Osteocyte (in vitro differentiated cells): ENCODE measurements at regions not wholly inside any gene's neighbourhood (a gene's known extent, or its start where the extent isn't known, plus 50 kb on each side); places are given as distances from the start of the nearest gene placed in this dataset.

Source experiments
- DNase-seq: peaks from one replicate; pipeline ENCODE4 v3.0.0; 2021; ENCODE audit warnings: mixed read lengths; ENCODE audit not compliant: unreplicated experiment; ENCODE audit errors: extremely low spot score
- H3K27ac Mint-ChIP-seq: one replicate; pipeline ENCODE4 v1.8.0; 2021; ENCODE audit warnings: mild to moderate bottlenecking, mixed read lengths; ENCODE audit not compliant: unreplicated experiment
- H3K27me3 Mint-ChIP-seq: one replicate; pipeline ENCODE4 v1.8.0; 2021; ENCODE audit warnings: mixed read lengths; ENCODE audit not compliant: unreplicated experiment
- H3K36me3 Mint-ChIP-seq: one replicate; pipeline ENCODE4 v1.8.0; 2021; ENCODE audit warnings: mixed read lengths; ENCODE audit not compliant: unreplicated experiment
- H3K4me1 Mint-ChIP-seq: one replicate; pipeline ENCODE4 v1.8.0; 2021; ENCODE audit warnings: mixed read lengths; ENCODE audit not compliant: unreplicated experiment
- H3K4me3 Mint-ChIP-seq: one replicate; pipeline ENCODE4 v1.8.0; 2021; ENCODE audit warnings: mild to moderate bottlenecking, moderate library complexity, mixed read lengths; ENCODE audit not compliant: unreplicated experiment
- H3K9me3 Mint-ChIP-seq: one replicate; pipeline ENCODE4 v1.8.0; 2021; ENCODE audit warnings: mixed read lengths; ENCODE audit not compliant: unreplicated experiment
- CTCF ChIP-seq: fragments of 200-600 bp; sonication (generic); IDR thresholded peaks from 2 replicates; pipeline ENCODE4 v1.5.0; 2021; ENCODE audit warnings: antibody characterized with exemption, mild to moderate bottlenecking, moderate library complexity

- TF ChIP-seq CTCF = no peak
- H3K4me3 Mint-ChIP-seq = no peak overlapping the region
- no peak overlapping the region for H3K27ac Mint-ChIP-seq
- no peak for DNase-seq
- no peaks in the 10 kb centered on the region for H3K36me3 Mint-ChIP-seq
- H3K4me1 Mint-ChIP-seq = no peaks in the 10 kb centered on the region
- no peaks in the 10 kb centered on the region for H3K27me3 Mint-ChIP-seq
- H3K9me3 Mint-ChIP-seq = no peaks in the 10 kb centered on the region
Observed at GRCh38 chr10:84901885-84902284, 573.5 kb downstream of the CCSER2 start.

GRCh38 chr10:84902553-84902952 is 574.2 kb downstream of the CCSER2 start:
- no peak for DNase-seq
- no peak for TF ChIP-seq CTCF
- Mint-ChIP-seq H3K4me1 (no peaks in the 10 kb centered on the region), H3K9me3 (no peaks in the 10 kb centered on the region), H3K36me3 (no peaks in the 10 kb centered on the region), H3K4me3 (no peak overlapping the region), H3K27me3 (no peaks in the 10 kb centered on the region), H3K27ac (no peak overlapping the region)

GRCh38 chr10:84903320-84903719 is 574.9 kb downstream of the CCSER2 start:
- H3K4me1 Mint-ChIP-seq = no peaks in the 10 kb centered on the region
- no peaks in the 10 kb centered on the region for H3K36me3 Mint-ChIP-seq
- DNase-seq = no peak
- no peaks in the 10 kb centered on the region for H3K9me3 Mint-ChIP-seq
- no peaks in the 10 kb centered on the region for H3K27me3 Mint-ChIP-seq
- TF ChIP-seq CTCF = no peak
- no peak overlapping the region for H3K4me3 Mint-ChIP-seq
- no peak overlapping the region for H3K27ac Mint-ChIP-seq

GRCh38 chr10:84907461-84908009 is 579.1 kb downstream of the CCSER2 start:
- Mint-ChIP-seq H3K36me3 (no peaks in the 10 kb centered on the region), H3K4me1 (no peaks in the 10 kb centered on the region), H3K27ac (no peak overlapping the region), H3K9me3 (no peaks in the 10 kb centered on the region), H3K4me3 (no peak overlapping the region), H3K27me3 (no peaks in the 10 kb centered on the region)
- no peak for DNase-seq
- no peak for TF ChIP-seq CTCF

GRCh38 chr10:84908491-84908890 is 580.1 kb downstream of the CCSER2 start:
- no peak for DNase-seq
- Mint-ChIP-seq H3K27me3 (no peaks in the 10 kb centered on the region), H3K4me1 (no peaks in the 10 kb centered on the region), H3K27ac (no peak overlapping the region), H3K36me3 (no peaks in the 10 kb centered on the region), H3K9me3 (no peaks in the 10 kb centered on the region), H3K4me3 (no peak overlapping the region)
- TF ChIP-seq CTCF = no peak
